Upper lobe of left lung (tissue), 4 donors: ENCODE measurements at regions not wholly inside any gene's neighbourhood (a gene's known extent, or its start where the extent isn't known, plus 50 kb on each side); places are given as distances from the start of the nearest gene placed in this dataset.

Experiments used
- CTCF ChIP-seq, 6 experiments: fragments of 450-650 bp in 4 of 6; fragments of 200-600 bp in 2 of 6; sonication (generic) in 2 of 6; IDR thresholded peaks; one replicate each; pipeline ENCODE4 v1.5.1; 2016 to 2019; ENCODE audit warnings: antibody characterized with exemption in 6 of 6
- EP300 ChIP-seq, 4 donors: sonication (generic); formaldehyde crosslinking; IDR thresholded peaks; one replicate each; pipeline ENCODE4 v1.5.1; 2017; ENCODE audit warnings: antibody characterized with exemption in 4 of 4, control low read depth in 2 of 4
- POLR2A ChIP-seq, 4 donors: fragments of 450-650 bp; IDR thresholded peaks; one replicate each; pipeline ENCODE4 v1.5.1; 2016 to 2017; ENCODE audit warnings: antibody characterized with exemption in 4 of 4, mild to moderate bottlenecking in 2 of 4
- POLR2AphosphoS5 ChIP-seq, 2 donors: sonication (generic); formaldehyde crosslinking; IDR thresholded peaks; one replicate each; pipeline ENCODE4 v1.5.1; 2017; ENCODE audit warnings: antibody characterized with exemption in 2 of 2

DNA sequence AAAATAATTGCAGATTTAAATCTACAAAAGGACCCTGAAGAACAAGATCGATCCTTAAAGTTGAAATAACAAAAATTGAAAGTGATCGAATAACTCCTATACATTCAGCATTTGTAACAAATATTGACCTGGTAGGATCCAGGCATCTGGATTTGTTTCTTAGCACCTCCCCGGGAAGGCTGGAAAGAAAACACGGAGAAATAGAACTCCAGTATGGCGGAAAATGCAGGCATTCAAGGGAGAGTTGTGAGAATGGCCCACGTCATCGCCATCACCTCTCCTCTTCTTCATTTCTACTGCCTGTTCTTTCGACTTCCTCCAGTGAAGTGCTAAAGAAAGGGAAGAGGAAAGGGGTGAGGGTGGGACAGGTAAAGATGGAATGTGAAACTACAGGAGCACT is 242.3 kb upstream of the TFAP2D start:
- no peak for TF ChIP-seq EP300 (IDR thresholded peaks at IDR 0.05)
- TF ChIP-seq CTCF (IDR thresholded peaks at IDR 0.05): no peak
- TF ChIP-seq POLR2AphosphoS5 (IDR thresholded peaks at IDR 0.05): no peak
- TF ChIP-seq POLR2A (IDR thresholded peaks at IDR 0.05): no peak
